Fibroblast of peridontal ligament (primary cell): ENCODE measurements at regions not wholly inside any gene's neighbourhood (a gene's known extent, or its start where the extent isn't known, plus 50 kb on each side); places are given as distances from the start of the nearest gene placed in this dataset.

Experiments used
- DNase-seq: peaks from one replicate; pipeline ENCODE4 v3.0.0-alpha.2; 2010; ENCODE audit errors: extremely low read depth

DNA sequence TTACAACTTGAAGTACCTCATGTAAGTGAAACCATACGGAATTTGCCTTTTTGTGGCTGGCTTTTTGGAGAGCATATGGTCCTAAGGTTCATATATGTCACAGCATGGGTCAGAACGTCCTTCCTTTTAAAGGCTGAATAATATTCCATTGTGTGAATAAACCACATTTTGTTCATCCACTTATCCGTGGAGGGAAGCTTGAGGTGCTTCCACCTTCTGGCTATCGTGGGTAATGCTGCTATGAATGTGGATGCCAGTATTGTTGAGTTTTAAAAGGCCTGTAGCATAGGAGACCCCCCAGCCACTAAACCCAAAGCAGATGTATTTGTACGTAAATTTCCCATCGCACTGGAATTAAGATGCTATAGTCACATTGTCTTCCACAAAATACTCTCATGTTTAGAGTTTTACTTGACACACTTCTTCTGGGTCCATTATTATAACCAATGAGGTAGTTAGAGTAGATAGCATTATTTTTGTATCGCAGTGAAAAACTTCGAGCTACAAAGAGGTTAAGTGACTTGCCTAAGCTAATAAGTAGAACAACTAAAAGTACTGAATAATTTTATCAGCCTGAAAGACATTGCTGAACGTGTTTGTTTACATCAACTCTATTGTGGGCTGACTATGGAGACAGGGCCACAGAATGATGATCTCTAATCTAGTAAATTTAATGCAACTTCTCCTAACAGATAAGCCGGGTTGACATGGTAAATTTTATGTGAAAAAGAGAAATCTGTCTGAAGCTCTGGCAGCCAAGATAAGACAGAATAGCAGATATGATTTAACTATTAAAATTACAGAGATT, 183.0 kb upstream of the CTBP2 start:
- DNase-seq = peak; percentile 38

DNA sequence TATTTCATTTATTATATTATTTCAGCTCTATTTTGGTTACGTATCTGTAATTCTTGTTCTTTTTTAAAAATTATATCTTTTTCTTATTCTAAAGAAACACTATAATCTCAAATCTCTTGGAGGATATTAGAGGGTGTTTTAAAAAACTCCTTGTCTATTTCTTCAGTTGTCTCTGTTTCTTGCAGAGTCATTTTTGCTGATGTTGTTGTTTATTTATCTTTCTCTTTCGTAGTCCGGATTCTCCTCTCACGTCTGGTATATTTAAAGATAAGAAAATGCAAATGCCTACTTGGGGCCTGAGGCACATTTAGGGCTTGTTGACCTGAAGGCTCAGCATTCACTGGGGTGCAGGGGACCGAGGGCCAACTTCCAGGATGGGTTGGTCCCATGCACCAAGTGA, 181.2 kb upstream of the CTBP2 start:
- DNase-seq = no peak

DNA sequence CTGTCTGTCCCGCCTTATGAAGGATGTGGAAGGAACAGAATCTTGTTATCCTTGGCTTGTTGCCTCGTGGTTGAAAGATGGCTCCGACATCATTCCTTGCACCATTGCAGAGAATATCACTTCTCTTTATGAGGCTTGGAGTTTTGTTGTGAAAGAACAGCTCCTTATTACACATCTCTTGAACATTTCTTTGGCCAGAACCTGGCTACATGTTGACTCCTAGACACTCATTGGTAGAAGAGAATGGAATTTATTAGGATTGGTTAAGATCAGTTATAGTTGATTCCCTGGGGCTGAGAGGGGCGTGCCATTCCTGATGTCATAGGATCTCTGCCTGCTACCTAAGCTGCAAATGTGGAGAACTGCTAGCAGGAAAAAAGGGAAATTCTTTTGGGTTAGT, 180.5 kb upstream of the CTBP2 start:
- DNase-seq = no peak

DNA sequence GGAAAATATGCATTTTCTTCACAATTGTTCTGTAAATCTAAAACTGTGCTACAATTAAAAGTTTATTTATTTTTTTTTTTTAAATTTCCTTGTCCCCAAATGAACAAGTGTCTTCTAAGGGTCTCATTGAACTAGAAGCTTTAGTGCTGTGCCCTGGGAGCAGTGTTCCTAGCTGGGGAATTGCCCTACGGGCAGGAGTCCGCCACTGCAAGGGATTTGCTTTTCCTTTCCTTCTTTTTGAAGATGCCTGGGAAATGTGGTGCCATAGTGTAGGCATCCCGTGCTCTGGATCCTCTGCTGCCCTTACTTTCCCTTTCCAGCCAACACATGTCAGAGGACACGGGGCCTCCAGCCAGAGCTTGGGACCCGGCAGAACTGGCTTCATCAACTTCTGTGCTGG, 177.1 kb upstream of the CTBP2 start:
- no peak for DNase-seq

DNA sequence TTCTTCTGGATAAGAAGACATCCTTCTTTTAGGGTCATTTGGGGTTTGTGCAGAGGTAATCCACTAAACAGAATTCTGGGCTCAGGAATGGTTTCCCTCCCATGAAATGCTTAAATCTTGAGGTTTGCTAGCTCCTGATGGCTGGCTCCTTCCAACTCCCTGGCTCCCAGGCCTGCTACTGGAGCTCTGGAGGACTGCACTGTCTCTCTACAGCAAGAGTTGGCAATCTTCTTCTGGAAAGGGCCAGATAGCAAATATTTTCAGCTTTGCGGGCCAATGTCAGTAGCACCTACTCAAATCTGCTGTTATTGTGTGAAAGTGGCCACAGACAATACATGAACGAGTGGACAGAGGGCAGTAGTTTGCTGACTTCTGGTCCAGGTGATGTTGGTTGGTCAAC, 174.2 kb upstream of the CTBP2 start:
- DNase-seq = no peak

DNA sequence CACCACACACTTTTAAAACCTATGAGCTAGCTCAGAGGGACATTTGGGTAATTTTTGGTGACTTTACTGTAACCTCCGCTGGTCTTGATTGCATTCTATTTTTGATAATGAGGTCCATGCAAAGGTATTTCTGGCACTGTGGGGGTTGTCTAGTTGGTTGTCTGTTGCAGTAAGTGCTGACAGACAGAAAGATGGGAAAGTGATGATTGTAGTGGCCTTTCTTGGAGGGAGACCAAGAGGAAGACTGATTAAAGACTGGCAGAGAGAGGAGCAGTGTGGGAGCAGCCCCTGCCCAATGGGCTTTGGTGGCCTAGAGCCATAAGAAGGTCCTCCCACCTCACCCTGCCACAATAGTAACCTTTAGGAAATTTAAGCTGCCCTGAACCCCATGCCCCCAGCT, 173.4 kb upstream of the CTBP2 start:
- no peak for DNase-seq

DNA sequence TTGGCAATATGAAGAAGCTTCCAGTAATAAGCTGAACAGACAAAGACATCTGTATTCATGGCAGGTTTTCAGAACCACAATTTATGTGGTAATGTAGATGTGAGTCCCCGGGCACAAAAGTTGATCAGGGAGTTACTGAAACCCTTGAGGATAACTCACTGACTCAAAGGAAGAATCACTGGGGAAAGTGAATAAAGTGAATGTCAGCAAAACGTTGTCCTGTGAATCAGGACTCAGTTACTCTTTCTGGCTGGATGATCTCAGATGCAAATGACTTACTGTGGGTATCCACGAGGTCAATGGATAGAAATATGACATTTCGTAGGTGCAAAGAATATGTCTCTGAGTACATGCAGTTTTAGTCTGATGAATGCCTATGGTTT, 172.8 kb upstream of the CTBP2 start:
- DNase-seq = no peak

DNA sequence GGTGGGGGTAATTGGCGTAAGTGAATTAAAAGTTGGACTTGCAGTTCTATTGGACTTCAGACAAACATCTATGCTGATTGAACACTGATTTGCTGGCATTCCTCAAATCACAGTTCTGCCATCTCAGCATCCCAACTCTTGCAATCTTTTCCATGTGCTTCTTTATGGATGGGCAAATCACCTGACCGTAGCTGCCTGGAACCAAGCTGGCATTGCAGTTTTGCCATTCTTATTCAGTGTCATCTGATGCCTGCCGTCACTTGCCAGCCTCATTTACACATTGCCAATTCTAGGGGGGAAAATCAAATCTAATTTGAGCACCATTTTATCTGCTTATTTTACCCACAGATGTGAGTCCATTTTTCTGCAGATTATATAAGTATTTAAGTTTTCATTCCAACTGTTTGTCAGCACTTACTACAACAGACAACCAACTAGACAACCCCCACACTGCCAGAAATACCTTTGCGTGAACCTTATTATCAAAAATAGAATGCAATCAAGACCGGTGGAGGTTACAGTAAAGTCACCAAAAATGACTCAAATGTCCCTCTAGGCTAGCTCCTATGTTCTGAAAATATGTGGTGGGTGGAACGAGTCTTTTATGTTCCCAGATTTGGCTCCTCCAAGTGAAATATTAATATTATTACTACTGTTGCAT, 172.3 kb upstream of the CTBP2 start:
- no peak for DNase-seq

DNA sequence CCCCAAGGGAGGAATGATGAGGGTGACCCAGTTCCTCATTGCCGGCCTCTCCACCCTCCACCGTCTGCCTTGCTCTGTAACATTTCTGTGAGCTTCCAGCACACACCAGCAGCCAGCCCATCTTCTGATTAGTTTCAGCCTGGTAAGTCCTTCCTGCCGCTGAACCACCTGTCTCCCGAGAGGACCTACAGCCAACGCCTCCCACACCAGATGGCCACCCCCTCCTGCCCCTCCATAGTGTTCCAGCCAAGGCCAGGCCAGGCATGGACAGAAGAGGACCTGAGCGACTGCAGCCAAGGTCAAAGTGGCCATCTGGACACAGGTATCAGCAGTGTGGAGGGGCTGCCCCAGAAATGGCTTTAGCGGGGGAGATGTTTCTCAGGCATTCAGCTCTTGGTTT, 170.7 kb upstream of the CTBP2 start:
- DNase-seq = no peak

DNA sequence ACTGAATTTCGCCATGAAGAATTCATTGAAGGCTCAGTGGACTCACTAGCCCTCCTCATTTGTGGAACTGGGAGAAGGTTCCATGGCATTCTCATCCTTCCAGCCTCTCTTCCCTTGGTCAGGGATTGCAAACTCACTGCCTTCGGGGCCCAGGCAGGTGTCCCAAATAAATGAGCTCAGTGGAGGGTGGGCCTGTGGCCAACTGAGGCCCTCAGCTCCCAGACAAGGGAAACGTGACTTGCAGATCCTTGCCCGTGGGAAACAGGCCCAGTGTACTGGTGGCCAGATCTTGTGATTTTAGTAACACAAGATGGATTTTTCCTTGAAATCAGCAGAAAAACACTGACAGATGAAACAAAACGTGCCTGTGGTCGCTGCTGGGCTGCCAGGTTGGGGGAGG, 168.7 kb upstream of the CTBP2 start:
- DNase-seq = no peak

DNA sequence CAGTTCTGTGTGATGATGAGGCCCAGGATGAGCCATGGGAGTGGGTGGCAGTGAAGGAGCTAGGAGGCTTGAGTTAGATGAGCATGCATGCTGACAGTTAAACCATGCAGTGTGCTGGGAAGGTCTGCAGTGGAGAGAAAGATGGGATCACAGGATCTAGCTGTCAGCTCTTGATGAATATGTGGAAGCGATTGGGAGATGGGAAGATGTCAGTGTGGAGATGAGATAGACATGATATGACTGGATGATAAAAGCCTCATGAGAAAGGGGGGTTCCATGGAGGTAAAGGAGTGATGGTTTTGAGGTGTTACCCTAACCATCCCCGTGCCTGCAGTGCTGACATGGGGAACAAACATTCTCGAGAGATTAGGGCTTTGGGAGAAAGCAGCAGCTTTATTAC, 165.0 kb upstream of the CTBP2 start:
- no peak for DNase-seq

DNA sequence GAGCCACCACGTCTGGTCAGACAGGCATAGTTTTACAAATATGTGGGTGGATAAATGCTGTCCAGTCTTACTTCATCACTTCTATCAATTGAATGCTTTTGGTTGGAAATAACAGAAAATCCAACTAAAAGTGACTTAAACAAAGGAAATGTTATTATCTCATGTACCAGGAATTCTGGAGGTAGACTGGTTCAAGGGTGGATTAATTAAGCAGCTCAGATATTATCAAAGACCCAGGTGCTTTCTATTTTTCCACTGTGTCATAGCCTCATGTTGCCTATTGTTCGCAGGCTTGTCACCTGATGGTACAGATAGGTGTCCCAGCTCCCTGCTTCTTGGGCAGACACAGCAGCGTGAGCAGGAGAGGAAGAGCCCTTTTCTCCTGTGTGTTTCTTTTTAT, 156.1 kb upstream of the CTBP2 start:
- DNase-seq = no peak

DNA sequence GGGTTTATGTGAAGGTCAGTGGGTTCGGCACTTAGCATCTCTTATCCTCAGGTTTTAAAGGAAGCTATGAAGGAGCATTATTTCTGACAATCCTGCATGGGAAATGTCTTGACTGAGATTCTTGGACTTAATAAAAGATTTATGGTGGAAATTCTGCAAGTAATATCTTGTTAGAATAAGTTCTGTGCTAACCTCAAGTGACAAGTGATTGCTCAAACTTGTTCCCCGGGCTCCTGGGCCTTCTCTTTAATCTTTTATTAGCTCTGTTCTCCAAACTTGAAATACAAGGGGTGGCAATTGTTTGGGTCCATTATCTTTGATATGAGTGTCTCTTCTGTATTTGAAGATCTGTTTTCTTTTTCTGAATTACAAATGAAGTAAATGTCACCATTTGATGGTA, 140.6 kb upstream of the CTBP2 start:
- no peak for DNase-seq

DNA sequence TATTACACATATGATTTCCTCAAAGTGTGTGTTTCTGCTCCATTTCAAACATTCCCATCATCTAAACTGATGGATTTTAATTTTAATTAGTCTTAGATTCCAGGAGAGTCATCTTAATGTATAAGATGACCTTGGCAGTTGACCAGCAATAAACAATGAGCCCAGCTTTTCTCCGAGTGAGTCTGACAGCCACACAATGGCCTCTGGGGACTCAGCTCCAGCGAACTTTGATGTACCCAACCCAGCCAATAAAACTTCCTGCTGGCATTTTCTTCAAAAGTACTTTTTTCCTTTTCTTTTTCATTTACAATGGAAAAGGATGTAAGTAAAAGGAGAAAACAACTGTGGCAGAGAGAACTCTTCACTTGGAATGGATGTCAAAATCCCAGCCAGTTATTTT, 139.1 kb upstream of the CTBP2 start:
- no peak for DNase-seq

DNA sequence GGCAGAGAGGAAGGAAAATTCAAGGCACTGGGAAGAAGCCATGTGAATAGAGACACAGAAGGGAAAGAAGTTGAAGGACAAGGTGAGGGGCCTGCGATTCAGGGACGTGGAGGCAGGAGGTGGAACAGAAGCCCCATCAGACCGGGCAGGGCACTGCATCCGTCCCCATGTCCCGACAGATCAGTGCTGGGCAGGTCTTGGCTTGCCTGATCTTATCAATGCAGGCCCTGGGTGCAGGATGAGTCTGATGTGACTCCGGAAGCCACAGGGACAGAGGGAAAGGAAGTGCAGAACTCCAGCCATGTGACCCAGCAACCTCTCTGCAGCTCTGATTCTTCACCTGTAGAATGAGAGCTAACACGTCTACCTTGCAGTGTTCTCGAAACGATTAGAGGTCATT, 136.2 kb upstream of the CTBP2 start:
- no peak for DNase-seq

DNA sequence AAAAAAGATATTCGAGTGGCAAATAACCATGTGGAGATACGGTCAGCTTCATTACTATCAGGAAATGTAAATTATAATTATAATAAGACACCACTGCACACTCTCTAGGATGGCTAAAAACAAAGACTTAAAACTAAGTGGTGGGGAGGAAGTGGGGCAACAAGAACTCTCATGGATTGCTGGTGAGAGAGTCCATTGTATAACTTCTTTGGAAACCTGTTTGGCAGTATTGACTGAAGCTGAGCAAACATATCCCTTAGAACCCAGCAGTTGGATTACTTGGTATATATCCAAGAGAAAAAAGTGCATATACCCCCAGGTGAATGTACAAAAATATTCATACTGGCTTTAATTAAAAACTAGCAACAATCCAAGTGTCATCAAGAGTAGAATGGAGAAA, 133.7 kb upstream of the CTBP2 start:
- DNase-seq = no peak

DNA sequence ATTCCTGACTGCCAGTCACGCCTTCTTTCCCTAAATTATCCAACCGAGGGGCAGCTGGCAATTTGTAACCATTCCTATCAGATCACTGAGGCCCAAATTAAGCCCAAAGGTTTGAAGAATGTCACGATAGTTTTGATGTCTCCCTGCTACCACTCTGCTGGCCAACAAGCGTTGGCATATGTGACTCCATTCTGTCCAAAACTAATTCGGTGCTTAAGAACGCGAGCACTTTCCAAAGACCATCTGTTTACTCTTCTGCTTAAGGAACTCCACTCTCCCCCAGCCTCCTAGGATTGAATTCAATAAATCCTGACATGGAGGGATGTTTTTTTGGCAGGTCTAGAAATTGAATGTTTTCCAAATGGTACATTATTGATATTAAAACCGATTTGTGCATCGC, 131.5 kb upstream of the CTBP2 start:
- DNase-seq = no peak

DNA sequence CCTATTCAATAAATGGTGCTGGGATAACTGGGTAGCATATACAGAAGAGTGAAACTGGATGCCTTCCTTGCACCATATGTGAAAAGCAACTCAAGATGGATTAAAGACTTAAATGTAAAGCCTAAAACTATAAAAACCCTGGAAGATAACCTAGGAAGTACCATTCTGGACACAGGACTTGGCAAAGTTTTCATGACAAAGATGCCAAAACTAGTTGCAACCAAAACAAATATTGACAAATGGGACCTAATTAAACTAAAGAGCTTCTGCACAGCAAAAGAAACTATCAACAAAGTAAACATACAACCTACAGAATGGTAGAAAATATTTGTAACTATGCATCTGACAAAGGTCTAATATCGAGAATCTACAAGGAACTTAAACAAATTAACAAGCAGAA, 129.1 kb upstream of the CTBP2 start:
- DNase-seq = no peak

DNA sequence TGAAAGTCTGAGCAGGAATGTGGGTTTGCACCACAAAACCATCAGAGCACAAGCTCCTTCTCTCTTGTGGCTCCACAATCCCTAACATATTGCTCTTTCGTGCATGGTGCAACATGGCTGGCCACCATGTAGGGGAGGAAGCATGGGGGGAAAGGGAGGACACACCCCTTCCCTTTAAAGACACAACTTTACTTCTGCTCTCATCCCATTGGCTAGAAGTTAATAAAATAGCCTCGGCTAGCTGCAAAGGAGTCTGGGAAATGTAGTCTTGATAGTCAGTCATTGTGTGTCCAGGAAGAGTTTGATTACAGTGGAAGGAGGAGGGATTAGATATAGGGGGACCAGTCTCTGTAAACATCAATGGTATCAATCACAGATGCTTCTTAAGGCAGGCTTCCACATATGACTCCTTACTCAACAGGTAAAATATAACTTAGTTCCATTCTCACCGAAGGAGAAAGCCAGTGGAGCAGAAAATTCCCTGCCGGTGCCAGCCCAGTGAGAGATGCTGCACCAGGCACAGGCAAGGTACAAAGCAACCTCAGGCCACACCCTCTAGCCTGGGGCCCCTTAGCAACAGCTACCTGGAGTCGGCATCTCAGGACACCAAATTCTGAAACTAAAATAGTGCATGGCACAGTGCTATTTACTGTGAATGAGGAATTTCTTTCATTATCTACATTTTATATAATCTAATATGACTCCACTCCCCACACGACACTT, 124.7 kb upstream of the CTBP2 start:
- DNase-seq = no peak

DNA sequence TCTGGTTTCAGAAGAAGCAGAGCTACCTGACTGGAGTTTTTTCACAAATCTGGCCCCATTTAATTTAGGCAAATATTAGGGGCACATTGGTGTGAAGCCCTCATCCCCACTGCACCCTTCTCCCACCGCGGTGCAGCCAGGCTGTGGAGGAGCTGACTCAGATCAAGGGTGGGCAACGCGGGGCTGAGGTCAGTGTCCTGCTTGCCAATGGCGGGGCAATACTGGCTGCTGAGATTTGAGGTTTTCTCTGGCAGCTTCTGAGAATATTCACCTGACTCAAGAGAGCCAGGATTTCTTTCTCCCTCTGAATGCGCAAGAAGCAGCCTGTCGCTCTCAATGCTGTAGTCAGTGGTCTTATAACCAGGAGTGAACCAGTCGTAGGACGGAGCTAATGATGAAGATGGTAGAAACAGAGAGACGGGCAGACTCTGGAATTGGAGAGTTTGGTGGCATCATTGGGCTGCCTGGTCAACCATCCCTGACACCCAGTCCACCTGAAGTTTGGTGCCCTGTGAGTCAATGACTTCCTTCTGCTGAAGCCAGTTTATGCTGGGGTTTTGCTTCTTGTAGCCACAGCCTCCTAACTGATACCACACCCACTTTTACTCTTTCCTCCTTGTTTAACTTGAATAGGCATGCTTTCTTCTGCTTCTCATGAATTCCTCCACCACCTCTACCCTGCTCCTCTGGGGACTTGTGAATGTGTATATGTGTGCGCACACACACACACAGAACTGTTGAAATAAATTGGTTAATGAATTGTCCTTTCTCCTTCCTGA, 123.7 kb upstream of the CTBP2 start:
- DNase-seq = no peak

DNA sequence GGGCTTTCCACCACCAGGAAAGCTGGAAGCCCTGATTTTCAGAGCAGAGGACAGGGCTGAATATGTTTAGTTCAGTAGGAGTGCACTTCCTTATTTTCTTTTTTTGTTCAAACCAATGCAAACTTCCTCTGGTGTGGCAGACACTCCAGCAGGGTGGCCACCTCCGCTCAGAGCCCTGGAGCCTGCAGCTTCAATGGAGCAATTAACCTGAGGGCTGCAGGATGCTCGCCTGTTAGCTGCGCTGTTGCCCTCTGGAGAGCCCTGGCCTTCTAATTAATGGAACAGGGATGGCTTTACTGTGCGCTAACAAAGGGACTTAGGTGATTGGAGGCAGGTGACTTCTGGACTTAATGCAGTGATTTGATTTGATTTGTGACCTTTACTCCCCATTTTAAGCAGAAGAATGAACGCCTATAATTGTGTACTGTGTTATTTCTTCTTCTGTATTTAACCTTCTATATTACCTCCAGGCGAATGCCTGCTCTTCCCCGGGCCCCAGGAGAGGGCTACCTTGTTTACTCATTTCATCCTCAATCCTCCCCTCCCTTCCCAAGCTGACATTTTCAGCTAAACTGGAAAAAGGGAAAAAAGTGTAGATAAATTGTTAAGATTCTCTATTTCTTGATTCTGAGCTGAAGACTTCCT, 123.0 kb upstream of the CTBP2 start:
- no peak for DNase-seq

DNA sequence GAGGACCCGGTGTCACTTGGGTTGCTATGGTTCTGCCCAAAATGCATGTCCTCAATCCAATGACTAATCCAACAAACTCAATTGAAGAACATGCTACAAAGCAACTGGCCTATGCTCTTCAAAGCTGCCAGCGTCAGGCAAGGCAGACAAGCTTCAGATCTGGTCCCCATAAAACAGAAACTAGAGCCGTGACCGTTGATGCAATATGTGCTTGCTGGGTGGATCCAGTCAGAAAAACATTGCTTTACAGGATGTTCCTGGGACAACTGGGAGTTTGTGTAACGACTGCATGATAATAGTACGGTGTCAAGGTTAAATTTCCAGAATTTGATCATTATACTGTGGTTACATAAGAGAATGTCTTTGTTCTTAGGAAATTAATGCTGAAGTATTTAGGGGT, 120.7 kb upstream of the CTBP2 start:
- DNase-seq = no peak
